ENCODE measurements at regions not wholly inside any gene's neighbourhood (a gene's known extent, or its start where the extent isn't known, plus 50 kb on each side); places are given as distances from the start of the nearest gene placed in this dataset.
A peak's percentile ranks its signal among the peaks of the same experiment; 100 is the strongest.
"Not testable (repeated sequence)": the region's sequence is repeated elsewhere in the genome, so short reads cannot be mapped to it uniquely, and the experiment has no call there.

DNA sequence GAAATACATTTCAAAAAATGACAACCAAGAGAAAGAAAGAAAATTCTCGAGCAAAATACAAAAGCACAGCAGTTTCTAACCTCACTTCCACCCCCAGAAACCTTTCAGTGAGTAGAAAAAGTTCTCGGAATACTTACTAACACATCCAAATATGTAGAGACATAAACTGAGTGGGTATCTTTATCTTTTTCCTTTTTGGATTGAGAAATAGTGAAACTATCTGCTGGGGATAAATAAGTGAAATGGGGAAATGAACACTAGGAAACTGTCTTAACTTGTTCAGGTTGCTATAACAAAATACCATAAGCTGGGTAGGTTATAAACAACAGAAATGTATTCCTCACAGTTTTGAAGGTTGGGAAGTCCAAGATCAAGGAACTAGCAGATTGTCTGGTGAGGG is 72.0 kb downstream of the VCAM1 start:
- DNase-seq (ENCODE audit: low spot score in 2 of 2): no peak
- Mint-ChIP-seq H3K36me3 (no peaks in the 10 kb centered on the region), H3K4me3 (no peak overlapping the region), H3K4me1 (no peaks in the 10 kb centered on the region), H3K27ac (no peak overlapping the region), H3K9me3 (no peaks in the 10 kb centered on the region)
- no peak for ATAC-seq

DNA sequence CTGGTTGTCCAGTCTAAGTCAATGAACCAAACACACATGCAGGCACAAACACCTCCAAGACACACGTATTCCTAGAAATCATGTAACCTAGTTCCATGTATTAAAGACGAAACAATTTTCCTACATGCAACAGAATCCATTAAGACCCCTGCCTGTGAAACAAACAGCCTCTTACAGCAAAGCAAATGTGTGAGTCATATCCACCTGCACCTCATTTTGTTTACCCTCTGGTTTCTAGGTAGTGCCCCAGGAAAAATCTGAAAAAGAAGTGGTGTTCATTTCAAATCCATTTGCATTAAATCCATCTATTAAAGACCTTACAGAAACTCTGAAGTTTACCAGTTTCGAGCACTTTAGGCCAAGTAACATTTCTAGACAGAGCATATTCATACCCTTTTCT is 74.1 kb downstream of the VCAM1 start:
- no peak for DNase-seq (ENCODE audit: low spot score in 2 of 2)
- Mint-ChIP-seq H3K9me3 (no peaks in the 10 kb centered on the region), H3K4me3 (no peak overlapping the region), H3K27ac (no peak overlapping the region), H3K36me3 (no peaks in the 10 kb centered on the region), H3K4me1 (no peaks in the 10 kb centered on the region)
- ATAC-seq: no peak

DNA sequence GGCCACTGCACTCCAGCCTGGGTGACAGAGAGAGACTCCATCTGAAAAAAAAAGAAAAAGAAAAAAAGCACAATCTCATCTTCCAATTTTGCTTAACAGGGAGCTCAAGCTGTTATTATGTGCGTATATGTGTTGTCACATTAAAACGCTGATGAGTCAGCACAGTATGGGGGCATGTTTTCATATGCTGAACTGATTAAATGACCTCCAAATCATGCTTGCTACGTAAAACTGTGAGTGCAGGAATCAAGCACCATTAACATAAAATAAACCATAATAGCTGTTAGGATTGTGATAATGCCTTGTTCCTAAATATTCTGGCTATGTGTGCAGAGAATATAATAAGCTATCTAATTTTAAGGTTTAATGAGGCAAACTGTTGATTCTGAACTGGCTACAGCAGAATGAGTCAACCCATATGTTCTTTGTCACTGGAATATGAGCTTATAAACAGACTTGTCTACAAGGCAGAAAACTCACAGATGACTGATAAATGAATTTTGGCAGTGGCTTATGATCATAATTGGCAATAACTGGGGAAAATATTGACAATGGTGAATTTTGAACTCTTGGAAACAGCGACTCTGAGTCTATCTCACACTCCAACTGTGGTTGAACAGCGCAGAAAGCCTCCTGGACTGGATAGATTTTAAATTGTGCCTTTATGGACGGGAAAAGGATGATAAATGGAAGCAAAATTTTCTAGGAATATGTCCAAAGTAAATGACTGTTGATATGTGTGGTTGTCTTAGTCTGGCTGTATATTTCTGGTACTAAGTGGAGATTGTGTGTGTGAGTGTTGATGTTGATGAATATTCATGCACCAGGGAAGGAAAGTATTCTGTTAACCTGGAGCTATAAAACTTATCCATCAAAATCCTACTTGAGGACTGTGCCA is 75.5 kb downstream of the VCAM1 start:
- no peaks in the 10 kb centered on the region for H3K9me3 Mint-ChIP-seq
- DNase-seq (ENCODE audit: low spot score in 2 of 2) (no peak), ATAC-seq (no peak)
- H3K36me3 Mint-ChIP-seq: no peaks in the 10 kb centered on the region
- no peaks in the 10 kb centered on the region for H3K4me1 Mint-ChIP-seq
- no peak overlapping the region for H3K27ac Mint-ChIP-seq
- no peak overlapping the region for H3K4me3 Mint-ChIP-seq

DNA sequence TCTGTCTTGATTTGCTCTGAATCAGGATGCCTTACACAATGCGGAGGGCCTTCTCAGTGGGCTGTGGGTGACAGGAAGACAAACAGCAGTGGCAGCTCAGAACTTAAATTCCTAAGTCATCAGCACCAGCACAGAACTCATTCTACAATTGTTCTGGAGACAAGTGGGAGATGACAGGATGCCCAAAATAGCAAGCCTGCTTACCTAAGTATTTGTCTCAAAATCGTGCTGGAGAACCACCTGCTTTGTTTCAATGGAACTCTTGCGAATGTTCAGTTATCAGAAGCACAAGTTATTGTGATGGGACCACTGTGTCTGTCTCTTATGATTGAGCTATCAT is 76.1 kb downstream of the VCAM1 start:
- Mint-ChIP-seq H3K9me3 (no peaks in the 10 kb centered on the region), H3K4me3 (no peak overlapping the region), H3K27ac (no peak overlapping the region), H3K36me3 (no peaks in the 10 kb centered on the region), H3K4me1 (no peaks in the 10 kb centered on the region)
- DNase-seq (ENCODE audit: low spot score in 2 of 2) (no peak), ATAC-seq (no peak)

DNA sequence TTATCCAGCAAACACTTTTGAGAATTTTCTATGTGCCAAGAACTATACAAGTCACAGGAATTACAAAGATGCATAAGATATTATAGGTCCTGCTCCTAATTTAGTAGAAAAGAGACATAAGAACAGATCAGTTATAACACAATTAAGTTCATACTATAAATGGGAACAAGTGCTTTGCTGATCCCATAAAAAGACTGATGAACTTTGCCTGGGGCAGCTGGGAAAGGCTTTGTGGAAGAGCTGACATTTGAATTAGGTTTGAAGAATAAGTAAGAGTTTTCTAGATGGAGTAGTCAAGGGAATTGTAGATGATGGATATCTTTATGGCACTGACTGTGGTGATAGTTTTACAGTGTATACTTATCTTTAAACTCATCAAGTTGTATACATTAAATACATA is 76.5 kb downstream of the VCAM1 start:
- H3K4me1 Mint-ChIP-seq: no peaks in the 10 kb centered on the region

DNA sequence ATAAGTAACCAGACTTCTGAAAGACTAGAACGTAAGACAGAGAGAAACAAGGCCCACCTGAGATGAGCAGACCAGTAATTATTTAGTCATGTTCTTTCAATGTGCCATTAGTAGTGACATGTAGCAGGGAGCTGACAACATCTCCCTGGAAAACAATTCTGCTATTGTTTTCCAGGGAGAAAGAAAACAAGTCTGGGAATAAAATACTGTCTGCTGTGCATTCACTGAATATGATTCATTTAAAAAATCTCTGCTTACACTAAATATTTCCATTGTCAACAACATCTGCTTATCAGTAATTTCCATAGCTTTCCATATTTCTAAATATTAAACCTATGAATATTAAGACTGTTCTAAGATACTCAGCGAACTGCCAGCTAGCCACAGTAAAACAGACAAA is 80.0 kb downstream of the VCAM1 start:
- no peak overlapping the region for H3K4me3 Mint-ChIP-seq
- no peak overlapping the region for H3K27ac Mint-ChIP-seq
- H3K9me3 Mint-ChIP-seq: peaks cover 2% of the 10 kb centered on the region
- ATAC-seq: no peak
- DNase-seq (ENCODE audit: low spot score in 2 of 2): no peak
- no peaks in the 10 kb centered on the region for H3K4me1 Mint-ChIP-seq
- no peaks in the 10 kb centered on the region for H3K36me3 Mint-ChIP-seq

More for the DNA sequence above, 76.5 kb downstream of the VCAM1 start:
- no peak for DNase-seq (ENCODE audit: low spot score in 2 of 2)
- H3K27ac Mint-ChIP-seq: no peak overlapping the region
- H3K4me3 Mint-ChIP-seq: no peak overlapping the region
- no peaks in the 10 kb centered on the region for H3K9me3 Mint-ChIP-seq
- ATAC-seq: no peak
- H3K36me3 Mint-ChIP-seq: no peaks in the 10 kb centered on the region

DNA sequence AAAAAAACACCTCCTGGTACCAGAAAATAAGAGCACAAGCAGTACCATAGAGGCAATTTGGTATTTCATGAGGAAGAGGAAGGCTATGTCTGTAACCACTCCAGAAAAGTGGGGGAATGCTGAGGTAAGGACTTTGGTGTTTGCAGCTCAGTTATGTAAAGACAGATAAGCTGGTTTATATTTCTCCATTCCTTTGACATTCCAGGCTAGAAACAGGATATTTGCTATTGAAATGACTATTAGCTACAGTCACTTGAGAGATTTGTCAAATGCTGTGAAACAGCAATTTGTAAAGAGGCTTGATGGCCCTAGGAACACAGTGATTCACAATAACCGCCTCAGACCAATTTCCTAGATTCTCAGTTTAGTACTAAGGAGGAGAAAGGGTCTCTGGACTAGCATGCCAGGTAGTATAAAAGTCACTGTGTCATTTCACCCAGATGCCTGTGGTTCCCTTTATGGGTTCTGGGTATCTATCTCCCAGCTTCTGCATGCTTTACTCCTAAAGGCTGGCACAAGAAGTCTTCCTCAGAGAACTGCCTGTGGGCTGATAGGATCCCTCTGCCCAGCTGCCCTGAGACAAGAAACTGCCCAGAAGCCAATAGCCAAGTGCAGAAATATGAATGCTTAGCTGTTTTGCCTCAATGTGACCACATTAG is 80.5 kb downstream of the VCAM1 start:
- H3K4me1 Mint-ChIP-seq: no peaks in the 10 kb centered on the region

DNA sequence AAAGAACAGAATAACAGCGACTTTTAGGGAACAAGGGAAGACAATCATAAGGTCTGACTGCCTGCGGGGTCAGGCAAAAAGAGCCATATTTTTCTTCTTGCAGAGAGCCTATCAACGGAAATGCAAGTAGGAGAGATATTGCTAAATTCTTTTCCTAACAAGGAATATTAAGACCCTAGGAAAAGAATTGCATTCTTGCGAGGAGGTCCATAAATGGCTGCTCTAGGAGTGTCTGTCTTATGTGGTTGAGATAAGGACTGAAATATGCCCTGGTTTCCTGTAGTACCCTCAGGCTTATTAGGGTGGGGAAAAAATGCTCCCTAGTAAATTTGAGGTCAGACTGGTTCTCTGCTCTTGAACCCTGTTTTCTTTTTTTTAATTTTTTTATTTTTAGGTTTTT is 81.7 kb downstream of the VCAM1 start:
- H3K4me1 Mint-ChIP-seq; H3K4me3 Mint-ChIP-seq; ATAC-seq; H3K36me3 Mint-ChIP-seq; H3K27ac Mint-ChIP-seq; H3K9me3 Mint-ChIP-seq; DNase-seq (ENCODE audit: low spot score in 2 of 2): not testable (repeated sequence)

More for the DNA sequence above, 80.5 kb downstream of the VCAM1 start:
- H3K27ac Mint-ChIP-seq: no peak overlapping the region
- no peak overlapping the region for H3K4me3 Mint-ChIP-seq
- DNase-seq (ENCODE audit: low spot score in 2 of 2) (no peak), ATAC-seq (no peak)
- H3K9me3 Mint-ChIP-seq: peaks cover 2% of the 10 kb centered on the region
- H3K36me3 Mint-ChIP-seq: no peaks in the 10 kb centered on the region

DNA sequence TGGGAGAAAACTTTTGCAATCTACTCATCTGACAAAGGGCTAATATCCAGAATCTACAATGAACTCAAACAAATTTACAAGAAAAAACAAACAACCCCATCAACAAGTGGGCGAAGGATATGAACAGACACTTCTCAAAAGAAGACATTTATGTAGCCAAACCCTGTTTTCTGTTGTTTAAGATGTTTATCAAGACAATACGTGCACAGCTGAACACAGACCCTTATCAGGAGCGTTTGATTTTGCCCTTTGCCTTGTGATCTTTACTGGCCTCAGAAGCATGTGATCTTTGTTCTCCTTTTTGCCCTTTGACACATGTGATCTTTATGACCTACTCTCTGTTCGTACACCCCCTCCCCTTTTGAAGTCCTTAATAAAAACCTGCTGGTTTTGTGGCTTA is 83.7 kb downstream of the VCAM1 start:
- not testable (repeated sequence) for H3K27ac Mint-ChIP-seq; H3K9me3 Mint-ChIP-seq; ATAC-seq; H3K36me3 Mint-ChIP-seq; H3K4me3 Mint-ChIP-seq; DNase-seq (ENCODE audit: low spot score in 2 of 2); H3K4me1 Mint-ChIP-seq

DNA sequence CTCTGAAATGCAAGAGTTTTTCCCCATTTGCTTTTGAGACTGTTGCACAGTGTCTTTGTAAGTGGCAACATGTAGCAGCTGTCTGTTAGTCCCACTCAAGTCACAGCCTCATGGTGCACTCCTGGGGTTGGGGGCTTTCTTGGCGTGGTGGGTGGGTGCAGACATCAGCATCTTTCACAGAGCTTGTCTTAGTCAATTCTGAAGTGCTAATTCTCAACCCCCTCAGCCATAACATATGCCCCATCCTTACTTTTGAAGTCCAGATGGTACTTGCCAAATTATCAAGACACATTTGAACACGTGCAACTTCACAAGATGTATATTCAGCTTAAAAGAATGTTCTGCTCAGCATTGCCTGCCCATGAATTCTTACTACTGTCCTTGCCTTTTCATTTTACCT is 87.1 kb downstream of the VCAM1 start:
- H3K27ac Mint-ChIP-seq: no peak overlapping the region

DNA sequence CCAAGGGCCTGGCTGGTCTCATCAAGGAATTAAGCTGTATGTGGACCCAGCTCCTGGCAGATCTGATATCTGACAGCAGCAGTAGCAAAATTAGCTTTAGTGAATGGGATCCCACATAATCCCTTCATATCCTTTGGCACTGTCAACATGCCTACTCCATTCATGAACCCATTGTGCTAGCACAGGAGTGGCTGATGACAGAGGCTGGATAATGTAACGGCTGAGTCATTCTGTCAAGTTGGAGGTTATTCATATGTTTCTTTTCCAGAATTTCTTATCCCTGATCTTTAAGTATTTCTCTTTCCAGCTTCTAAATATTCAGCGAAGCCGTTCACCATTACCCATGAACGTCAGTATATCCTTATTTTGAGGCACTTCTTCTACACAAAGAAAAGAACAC is 84.3 kb downstream of the EXTL2 start:
- DNase-seq (ENCODE audit: low spot score in 2 of 2) (no peak), ATAC-seq (no peak)
- Mint-ChIP-seq H3K9me3 (peaks cover 3% of the 10 kb centered on the region), H3K36me3 (no peaks in the 10 kb centered on the region), H3K4me3 (no peak overlapping the region), H3K27ac (no peak overlapping the region), H3K4me1 (peaks cover 13% of the 10 kb centered on the region)

More for the DNA sequence above, 87.1 kb downstream of the VCAM1 start:
- Mint-ChIP-seq H3K4me1 (no peaks in the 10 kb centered on the region), H3K9me3 (peaks cover 2% of the 10 kb centered on the region), H3K36me3 (no peaks in the 10 kb centered on the region), H3K4me3 (no peak overlapping the region)
- ATAC-seq (no peak), DNase-seq (ENCODE audit: low spot score in 2 of 2) (no peak)

DNA sequence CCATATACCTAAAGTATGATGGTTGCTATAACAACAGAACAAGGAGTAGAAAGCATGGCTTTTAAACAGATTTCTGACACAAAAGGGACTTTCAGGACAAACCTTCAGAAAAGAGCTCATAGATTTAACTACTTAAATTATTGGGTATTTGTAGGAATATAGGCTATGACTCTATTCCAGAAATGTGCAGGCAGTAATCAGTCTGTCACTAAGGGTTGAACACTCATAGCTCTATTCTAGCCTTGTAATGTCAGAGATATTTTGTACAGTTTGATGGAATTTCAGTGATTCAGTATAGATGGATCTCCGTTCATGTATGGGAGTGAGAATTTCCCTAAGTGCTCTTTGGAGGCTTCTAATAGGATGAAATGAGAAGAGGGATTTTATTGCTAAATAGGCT is 82.8 kb downstream of the EXTL2 start:
- H3K27ac Mint-ChIP-seq: no peak overlapping the region
- no peak for DNase-seq (ENCODE audit: low spot score in 2 of 2)
- no peak overlapping the region for H3K4me3 Mint-ChIP-seq
- H3K36me3 Mint-ChIP-seq: no peaks in the 10 kb centered on the region
- ATAC-seq: no peak
- peaks cover 14% of the 10 kb centered on the region for H3K4me1 Mint-ChIP-seq
- peaks cover 3% of the 10 kb centered on the region for H3K9me3 Mint-ChIP-seq

DNA sequence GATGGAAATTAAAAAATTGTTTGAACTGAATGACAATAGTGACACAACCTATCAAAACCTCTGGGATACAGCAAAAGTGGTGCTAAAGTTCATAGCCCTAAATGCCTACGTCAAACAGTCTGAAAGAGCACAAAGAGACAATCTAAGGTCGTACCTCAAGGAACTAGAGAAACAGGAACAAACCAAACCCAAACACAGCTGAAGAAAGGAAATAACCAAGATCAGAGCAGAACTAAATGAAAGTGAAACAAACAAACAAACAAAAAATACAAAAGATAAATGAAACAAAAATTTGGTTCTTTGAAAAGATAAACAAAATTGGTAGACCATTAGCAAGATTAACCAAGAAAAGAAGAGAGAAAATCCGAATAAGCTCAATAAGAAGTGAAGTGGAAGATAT is 79.7 kb downstream of the EXTL2 start:
- peaks cover 14% of the 10 kb centered on the region for H3K4me1 Mint-ChIP-seq
- ATAC-seq; H3K9me3 Mint-ChIP-seq; H3K27ac Mint-ChIP-seq; H3K36me3 Mint-ChIP-seq; DNase-seq (ENCODE audit: low spot score in 2 of 2): not testable (repeated sequence)
- H3K4me3 Mint-ChIP-seq: peak overlapping the region; percentile 1

DNA sequence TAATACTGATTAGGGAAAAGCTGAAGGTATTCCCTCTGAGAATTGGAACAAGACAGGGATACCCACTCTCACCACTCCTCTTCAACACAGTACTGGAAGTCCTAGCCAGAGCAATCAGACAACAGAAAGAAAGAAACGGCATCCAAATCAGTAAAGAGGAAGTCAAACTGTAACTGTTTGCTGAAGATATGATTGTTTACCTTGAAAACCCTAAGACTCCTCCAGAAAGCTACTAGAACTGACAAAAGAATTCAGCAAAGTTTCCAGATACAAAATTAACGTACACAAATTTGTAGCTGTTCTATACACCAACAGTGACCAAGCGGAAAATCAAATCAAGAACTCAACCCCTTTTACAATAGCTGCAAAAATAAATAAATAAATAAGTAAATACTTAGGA is 78.6 kb downstream of the EXTL2 start:
- Mint-ChIP-seq H3K27ac (no peak overlapping the region), H3K9me3 (peaks cover 4% of the 10 kb centered on the region), H3K4me3 (no peak overlapping the region), H3K4me1 (peaks cover 14% of the 10 kb centered on the region), H3K36me3 (no peaks in the 10 kb centered on the region)
- DNase-seq (ENCODE audit: low spot score in 2 of 2) (no peak), ATAC-seq (no peak)

DNA sequence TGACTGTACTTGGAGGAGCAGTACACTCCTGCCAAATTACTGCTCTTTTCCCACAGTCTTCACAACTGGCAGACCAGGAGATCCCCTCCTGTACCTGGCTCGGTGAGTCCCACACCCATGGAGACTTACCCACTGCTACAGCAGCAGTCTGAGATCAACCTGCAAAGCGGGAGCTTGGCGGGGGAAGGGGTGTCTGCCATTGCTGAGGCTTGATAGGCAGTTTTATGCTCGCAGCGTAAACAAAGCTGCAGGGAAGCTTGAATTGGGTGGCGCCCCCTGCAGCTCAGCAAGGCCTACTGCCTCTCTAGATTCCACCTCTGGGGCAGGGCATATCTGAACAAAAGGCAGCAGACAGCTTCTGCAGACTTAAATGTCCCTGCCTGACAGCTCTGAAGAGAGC is 74.4 kb downstream of the EXTL2 start:
- DNase-seq (ENCODE audit: low spot score in 2 of 2); H3K4me3 Mint-ChIP-seq; H3K4me1 Mint-ChIP-seq; H3K9me3 Mint-ChIP-seq; ATAC-seq; H3K36me3 Mint-ChIP-seq; H3K27ac Mint-ChIP-seq: not testable (repeated sequence)

DNA sequence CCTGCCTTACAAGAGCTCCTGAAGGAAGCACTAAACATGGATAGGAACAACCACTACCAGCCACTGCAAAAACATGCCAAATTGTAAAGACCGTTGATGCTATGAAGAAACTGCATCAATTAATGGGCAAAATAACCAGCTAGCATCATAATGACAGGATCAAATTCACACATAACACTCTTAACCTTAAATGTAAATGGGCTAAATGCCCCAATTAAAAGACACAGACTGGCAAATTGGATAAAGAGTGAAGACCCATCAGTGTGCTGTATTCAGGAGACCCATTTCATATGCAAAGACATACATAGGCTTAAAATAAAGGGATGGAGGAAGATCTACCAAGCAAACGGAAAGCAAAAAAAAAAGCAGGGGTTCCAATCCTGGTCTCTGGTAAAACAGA is 72.7 kb downstream of the EXTL2 start:
- not testable (repeated sequence) for ATAC-seq; H3K4me3 Mint-ChIP-seq; DNase-seq (ENCODE audit: low spot score in 2 of 2); H3K9me3 Mint-ChIP-seq; H3K4me1 Mint-ChIP-seq; H3K36me3 Mint-ChIP-seq; H3K27ac Mint-ChIP-seq

Measured in stimulated activated effector memory CD8-positive, alpha-beta T cell treated with anti-CD3 and anti-CD28 coated beads, Interleukin-12 subunit alpha, Interleukin-12 subunit beta, amount 100 ng/mL, for 72 hours (primary cell).